ENCODE measurements at regions not wholly inside any gene's neighbourhood (a gene's known extent, or its start where the extent isn't known, plus 50 kb on each side); places are given as distances from the start of the nearest gene placed in this dataset.
A peak's percentile ranks its signal among the peaks of the same experiment; 100 is the strongest.
"Not testable (repeated sequence)": the region's sequence is repeated elsewhere in the genome, so short reads cannot be mapped to it uniquely, and the experiment has no call there.

DNA sequence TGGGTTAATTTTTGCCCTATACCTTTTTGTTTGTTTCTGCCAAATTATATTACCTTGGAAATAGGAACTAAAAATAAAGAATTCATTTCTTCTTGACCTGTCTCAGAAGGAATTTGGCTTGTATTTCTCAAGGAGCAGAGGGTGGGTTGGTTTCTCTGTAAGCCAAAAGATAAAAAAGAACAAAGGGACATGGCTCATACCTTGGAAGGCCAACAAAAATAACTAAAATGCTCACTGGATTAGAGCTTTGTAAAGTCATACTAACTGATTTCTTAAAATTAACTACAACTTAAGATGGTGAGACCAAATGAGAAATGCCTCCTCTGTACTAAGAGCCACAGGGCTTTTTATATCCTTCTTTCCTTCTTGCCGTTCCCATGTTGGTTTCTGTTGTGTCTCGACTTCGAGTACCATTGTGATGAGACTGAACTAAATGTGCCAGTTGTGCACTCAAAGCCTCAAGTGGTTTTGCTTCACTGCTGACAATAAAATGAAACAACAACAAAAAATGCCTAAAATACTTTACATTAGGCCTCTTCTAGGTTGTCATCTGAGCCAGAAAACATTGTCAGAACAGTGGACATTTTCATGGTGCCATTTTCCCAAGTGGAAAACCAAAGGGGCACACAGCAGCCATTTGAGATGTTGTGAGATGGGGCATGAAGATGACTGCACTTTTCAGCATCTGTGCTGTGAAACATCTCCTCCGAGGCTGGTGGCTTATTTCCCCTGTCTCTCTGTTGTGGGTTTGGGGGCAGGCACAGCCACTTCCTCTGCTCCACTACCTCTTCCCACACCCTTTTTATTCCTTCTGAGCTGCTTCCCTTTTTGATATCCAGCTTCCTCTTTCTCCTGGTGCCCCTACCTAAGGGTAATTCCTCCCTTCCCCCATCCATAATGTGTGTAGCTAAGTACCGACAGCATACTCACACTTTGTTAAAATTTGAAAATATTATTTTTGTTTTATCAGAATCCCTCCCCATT is 51.8 kb upstream of the AGR3 start:
- peak in 1 of 3 experiments; percentile 90 for DNase-seq

DNA sequence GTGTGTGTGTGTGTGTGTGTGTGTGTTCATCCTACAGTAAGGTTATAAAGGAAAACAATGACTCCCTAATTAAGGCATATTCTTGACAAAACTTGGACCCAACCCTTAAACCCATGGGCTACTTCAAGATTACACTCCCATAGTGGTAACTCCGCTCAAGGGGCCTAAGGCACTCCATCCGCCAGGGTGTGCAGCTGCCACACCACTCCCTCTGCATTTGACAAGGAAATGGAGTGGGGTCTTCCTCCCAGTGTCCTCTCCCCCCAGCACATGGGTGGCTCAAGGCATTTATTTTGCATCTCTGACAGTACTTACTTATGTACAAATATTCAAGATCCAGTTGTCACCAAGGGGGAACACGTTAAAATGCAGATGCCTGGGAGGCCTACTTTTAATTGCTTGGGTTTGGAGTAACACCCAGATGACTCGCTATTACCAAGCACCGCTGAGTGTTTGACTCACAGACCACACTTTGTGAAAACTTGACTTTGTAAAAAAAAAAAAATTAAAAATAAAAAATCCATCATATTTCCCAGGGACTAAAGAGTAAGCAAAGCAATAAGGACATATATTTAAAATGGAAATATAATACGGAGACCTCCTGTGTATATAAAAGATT is 53.0 kb upstream of the AGR3 start:
- DNase-seq, result no peak

DNA sequence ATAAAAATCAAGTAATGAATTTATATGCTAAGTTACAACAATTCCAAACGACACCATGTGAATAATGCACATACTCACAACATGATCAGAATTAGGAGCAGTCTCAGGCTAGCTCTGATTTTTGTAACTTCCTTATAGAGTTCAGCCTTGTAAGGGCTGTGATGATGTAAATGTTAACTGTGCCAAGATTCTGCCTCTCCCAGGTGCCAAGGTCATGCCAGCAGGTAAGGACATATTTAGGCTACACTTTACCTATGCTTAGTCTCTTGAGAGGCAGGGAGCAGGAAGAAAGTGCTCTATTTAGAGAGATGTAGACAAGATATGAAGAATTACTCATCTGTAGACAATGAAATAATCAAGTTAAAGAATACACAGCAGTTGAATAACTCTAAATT is 53.6 kb upstream of the AGR3 start:
- no peak for DNase-seq

DNA sequence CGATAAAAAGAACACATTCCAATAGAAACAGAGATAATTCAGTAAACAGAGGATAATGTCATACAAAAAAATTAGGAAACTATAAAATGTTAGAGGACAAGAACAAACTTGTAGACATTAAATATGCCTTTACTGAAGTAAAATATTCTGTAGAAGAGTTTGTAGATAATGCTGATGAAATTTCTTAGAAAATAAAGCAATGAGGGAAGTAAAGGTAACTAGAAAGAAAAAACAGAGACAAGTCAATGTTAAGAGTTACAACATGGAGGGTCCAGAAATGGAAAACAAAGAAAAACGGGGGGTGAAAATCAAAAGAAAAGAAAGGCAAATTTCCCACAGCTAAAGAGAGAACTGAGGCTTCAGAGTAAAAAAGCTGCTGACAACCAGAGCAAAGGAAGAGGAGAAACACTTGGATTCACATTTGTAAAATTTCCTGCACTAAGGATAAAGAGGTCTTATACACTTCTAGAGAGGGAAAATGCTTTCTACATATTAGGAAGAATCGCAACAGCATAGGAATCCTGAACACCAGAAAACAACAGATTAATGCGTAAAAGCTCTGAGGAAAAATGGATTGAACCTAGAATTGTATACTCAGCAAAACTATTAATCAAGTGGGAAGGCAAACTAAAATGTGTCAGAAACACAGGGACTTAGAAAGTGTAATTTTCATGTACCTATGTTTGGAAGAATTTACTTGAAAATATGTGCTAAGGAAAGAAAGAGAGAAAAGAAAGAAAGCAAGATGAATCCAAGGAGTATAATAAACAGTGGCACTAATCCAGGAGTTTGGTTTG is 55.0 kb upstream of the AGR3 start:
- no peak for DNase-seq

DNA sequence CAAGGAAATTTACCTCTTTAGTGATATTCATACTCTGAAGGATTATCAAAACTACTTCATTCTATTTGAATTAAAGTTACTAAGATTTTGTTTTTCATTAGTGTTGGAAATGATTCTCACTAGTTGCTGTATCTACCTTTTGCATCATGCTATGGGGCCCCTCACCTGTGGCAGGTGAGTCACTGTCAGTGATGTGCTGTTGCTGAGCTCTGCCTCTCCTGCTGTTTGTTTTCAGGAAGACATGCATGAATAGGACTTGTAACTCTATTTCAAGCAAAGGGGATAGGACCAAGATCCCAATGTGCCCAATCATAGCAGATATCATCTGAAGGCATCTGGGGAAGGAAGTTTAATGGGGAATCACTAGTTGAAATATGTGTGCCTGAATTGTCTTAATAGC is 57.4 kb upstream of the AGR3 start:
- no peak for DNase-seq

DNA sequence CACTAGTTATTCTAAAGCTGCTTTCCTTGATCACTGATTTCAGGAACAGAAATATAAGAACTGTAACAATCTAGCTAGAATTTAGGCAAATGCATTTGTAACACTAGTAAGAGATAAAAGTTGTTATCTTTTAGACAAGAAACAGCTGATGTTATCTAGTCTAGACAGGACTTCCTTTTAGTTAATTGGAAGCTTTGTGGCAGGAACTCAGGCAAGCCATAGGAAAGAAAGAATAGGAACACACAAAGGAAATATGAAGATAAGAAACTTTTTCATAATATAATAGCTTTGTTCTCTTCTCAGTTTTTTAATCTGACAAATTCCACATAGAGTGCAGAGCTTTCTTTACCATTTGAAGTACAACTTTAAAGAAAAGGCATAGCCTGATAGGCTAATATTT is 59.0 kb upstream of the AGR3 start:
- no peak for DNase-seq

DNA sequence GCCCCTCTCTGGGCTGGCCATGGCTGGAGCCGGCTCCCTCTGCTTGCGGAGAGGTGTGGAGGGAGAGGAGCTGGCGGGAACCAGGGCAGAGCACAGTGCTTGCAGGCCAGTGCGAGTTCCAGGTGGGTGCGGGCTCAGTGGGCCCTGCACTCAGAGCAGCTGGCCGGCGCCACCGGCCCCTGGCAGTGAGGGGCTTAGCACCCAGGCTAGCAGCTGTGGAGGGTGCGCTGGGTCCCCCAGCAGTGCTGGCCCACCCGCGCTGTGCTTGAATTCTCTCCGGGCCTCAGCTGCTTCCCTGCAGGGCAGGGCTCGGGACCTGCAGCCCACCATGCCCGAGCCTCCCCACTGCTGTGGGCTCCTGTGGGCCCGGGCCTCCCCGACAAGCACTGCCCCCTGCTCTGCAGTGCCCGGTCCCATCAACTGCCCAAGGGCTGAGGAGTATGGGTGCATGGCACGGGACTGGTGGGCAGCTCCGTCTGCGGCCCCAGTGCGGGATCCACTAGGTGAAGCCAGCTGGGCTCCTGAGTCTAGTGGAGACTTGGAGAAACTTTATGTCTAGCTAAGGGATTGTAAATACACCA is 61.2 kb upstream of the AGR3 start:
- no peak for DNase-seq

DNA sequence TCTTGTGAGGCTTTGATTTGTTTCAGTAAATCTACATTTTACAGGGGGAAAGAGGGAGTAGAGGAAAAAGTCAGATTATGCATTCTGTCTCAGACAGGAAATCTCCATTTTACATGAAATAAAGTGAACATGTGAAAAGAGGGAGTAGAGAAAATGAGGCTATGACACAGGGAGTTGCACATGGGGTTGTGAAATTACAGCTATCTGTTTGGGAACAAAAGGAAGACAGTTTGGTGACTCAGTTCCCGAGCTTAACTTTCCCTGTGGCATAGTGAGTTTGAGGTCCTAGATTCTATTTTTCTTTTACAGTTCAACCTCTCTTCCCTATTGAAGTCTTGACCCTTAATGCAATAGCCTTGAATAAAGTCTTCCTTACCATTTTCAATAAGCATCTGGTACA is 63.2 kb upstream of the AGR3 start:
- no peak for DNase-seq

DNA sequence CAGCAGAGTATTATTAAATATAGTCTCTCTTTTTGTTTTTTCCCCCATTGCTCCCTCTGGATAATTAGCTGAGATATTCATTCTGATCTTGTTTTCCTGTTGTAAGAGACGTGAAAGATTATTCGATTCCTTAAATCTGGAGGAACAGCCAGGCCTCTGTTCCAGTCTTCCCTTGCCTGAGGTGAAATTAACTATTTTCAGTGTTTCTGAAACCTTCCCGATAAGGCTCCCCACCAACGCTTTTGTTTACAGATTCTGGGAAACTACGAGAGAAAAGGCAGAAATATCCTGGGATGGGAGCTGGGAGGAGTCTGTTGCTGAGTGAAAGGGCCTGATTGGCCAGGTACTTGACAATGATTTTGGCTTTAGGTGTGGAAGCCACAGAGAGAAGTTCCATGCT is 63.6 kb upstream of the AGR3 start:
- no peak for DNase-seq

DNA sequence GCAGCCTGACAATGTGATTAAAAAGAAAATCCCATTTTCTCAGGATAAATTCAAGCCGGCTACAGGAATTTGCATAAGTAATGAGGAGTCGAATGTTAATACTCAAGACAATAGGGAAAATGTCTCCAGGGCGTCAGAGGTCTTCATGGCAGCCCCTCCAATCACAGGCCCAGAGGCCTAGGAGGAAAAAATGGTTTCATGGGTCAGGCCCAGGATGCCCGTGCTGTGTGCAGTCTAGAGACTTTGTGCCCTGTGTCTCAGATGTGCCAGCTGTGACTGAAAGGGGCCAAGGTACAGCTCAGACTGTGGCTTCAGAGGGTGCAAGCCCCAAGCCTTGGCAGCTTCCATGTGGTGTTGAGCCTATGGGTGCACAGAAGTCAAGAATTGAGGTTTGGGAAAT is 66.3 kb upstream of the AGR3 start:
- not testable (repeated sequence) for DNase-seq

DNA sequence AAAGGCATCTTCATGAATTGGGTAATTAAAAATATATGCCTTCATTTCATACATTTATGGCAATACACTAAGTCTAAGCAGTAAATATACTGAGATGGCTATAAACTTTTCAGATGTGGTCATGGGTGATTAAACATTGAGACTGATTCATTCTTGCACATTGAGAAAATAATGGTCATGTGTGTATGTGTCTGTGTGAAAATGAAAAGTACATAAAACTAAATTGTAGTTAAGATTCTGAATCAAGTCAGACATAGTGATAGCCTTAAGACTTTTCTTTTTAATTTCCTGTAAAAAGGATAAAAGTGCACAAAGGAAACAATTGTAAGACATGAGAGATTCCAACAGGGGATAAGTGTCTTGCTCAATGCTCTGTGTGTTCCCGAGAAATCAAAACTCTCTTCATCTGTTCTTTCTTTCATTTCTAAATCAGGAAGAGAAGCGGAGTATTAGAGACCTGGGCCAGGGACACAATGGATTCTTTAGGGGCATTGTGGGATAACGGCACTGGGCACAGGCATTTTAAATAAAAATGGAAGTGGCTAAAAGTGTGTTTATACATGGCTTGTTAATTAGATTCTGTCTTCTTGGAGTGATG is 69.8 kb upstream of the AGR3 start:
- no peak for DNase-seq

DNA sequence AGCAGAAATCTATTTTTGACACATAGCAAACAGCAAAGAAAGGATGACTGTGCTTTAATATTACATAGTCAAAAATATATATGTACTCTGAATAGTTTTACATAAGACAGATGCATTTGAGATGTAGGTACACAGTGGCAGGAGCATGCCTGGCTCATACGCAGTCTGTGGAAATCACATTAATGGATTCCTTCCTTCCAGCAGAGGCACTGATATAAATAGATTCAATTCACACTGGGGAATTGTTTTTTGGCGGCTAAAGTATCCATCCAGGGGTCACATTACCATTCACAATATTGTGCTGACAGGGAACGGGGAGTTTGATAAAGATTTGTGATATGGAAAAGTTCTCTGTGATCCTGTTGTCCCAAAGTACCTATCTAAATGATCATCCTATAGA is 72.5 kb upstream of the AGR3 start:
- DNase-seq, result no peak

DNA sequence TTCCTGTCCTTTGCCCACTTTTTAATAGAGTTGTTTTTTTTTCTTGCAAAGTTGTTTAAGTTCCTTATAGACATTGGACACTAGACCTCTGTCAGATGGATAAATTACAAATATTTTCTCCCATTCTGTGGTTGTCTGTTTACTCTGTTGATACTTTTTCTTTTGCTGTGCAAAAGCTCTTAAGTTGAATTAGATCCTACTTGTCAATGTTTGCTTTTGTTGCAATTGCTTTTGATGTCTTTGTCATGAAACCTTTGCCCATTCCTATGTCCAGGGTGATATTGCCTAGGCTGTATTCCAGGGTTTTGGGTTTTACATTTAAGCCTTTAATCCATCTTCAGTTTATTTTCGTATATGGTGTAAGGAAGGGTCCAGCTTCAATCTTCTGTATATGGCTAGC is 76.9 kb upstream of the AGR3 start:
- no peak for DNase-seq

DNA sequence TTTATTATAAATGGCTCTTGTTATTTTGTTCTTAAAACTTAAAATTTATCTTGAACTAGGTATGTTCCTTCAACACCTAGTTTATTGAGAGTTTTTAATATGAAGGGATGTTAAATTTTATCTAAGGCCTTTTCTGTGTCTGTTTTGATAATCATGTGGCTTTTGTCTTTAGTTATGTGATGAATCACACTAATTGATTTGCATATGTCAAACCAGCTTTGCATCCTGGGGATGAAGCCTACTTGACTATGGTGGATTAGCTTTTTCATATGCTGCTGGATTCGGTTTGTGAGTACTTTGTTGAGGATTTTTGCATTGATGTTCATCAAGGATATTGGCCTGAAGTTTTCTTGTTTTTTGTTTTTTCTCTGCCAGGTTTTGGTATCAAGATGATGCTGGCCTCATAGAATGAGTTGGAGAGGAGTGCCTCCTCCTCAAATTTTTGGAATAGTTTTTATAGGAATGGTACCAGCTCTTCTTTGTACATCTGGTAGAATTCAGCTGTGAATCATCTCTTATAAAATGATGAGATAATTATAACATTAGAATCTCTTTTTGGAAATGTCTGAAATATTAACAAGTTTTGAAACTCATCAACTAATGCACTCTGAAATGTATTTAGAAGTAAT is 78.7 kb upstream of the AGR3 start:
- DNase-seq, result no peak

DNA sequence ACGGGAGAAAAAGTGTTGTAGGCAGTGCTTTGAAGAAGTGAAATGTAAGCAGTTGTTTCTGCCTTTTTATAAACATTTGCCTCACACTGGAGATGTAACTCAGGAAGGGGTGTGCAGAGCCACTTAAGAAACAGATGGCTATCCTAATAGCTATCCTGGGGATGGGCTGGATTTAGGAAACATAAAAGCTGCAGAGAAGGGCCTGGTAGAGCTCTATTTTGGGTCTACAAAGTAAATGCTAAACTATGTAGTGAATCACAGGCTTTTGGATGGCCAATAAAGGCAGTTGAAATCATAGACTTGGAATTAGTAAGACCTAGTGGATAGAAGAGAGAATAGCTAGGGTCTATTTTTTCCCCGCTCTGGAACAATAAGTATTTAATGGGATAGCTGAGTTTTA is 79.9 kb upstream of the AGR3 start:
- DNase-seq, result no peak

DNA sequence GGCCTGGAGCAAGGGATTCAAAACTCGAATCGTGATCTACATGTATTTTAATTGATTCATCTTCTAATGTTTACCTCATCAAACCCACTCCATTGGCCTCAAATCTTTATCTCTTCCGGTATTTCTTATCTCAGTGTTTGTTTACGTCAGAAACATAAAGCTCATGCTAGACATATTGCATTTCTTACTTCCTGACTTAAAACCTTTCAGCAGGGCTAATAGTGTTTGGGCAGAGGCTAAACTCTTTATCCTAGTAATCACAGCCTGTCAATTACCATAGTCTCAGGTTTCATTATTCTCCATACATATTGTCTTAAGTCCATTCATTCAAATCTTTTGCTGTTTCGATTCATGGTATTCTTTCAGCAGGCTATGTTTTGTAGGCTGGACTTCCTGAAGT is 81.3 kb upstream of the AGR3 start:
- peak in 1 of 3 experiments; percentile 45 for DNase-seq

DNA sequence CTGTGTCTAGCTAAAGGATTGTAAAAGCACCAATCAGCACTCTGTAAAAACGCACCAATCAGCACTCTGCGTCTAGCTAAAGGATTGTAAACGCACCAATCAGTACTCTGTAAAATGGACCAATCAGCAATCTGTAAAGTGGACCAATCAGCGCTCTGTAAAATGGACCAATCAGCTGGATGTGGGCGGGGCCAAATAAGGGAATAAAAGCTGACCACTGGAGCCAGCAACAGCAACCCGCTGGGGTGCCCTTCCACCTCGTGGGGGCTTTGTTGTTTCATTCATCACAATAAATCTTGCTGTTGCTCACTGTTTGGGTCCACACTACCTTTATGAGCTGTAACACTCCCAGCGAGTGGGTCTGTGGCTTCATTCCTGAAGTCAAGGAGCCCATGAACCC is 83.9 kb upstream of the AGR3 start:
- DNase-seq, result not testable (repeated sequence)

DNA sequence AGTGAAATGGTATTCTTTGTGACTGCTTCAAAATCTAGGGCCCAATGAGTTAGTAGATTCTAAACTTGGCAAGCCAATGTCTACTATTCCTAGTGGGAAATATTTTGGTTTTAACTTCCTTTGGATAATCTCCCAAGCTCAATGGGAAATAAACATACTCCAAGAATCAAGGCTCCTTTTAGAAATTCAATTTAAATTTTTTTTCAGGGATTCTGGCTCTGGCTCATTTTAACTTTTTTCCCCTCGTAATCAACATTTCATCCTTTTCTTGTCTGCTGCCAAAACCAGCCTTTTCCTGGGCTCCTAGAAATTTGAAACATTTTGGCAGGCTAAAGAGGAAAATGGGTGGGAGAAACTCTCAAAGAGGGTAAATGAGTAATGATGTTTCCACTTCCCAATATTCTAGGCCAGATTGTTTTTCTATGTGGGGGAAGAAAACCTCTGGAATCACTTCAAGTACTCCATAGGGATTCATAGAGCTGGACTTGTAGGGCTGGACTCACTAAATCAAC is 85.6 kb upstream of the AGR3 start:
- DNase-seq, result no peak

DNA sequence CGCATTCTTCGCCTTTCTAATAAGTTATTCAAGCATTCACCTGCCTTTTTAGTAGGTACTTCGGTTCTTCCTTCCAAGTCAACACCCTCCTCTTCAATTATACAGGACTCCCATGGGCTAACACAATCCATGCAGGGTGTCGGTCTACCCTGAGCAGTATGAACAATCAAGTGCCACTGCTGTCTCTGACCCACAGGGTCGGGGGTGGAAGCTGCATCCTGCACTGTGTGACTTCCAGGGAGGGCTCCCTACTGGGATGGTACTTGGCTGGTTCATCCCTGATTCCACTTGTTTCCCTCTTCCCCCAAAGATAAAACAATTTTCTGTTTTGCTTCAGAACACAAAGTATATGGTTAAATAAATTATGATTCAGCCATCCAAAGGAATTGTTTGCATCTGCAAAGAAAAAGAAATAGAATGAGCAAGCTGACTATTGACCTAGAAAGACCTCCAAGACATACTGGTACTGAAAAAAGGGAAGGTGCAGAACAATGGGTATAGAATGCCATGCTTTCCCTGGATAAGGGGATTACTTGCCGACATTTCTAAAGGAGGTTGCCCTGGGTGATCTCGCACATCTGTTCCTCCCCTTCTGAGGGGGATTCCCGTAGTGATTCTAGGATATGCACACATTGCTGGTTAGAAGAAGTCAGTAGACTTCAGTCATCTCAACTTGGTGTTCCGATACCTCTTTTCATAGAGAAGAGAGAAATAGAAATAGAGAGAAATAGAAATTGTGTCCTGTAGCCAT is 89.1 kb upstream of the AGR3 start:
- peak in 1 of 3 experiments; percentile 26 for DNase-seq

DNA sequence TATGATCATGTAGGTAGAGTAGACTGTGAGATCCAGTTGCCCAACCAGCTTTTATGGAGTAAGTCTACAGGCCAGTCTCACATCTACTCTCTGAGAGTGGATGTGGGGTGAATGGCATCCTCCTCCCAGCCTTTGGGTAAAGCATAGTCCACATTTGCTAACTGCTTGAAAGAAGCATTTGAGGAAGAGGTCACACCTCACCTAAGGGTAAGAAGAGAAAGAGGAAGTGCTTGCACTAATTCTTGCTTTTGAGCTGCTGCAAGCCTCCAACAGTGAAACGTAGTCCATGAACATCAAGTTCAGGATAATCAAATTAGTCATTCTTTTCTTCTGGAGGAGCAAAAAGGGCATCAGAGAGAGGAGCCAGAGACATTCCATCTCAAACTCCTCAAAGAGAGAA is 93.9 kb upstream of the AGR3 start:
- no peak for DNase-seq
